K562 (cell line): ENCODE measurements at regions not wholly inside any gene's neighbourhood (a gene's known extent, or its start where the extent isn't known, plus 50 kb on each side); places are given as distances from the start of the nearest gene placed in this dataset.

Experiments
- PYGO2 ChIP-seq: fragments of 450-650 bp; IDR thresholded peaks from 2 replicates; pipeline ENCODE4 v1.6.1; 2016; ENCODE audit warnings: mild to moderate bottlenecking, missing genetic modification characterization, moderate library complexity, missing compliant biosample characterization
- TF ChIP-seq, protein P1 (sequence below): fragments of 450-650 bp; IDR thresholded peaks from 2 replicates; pipeline ENCODE4 v1.6.1; 2016; ENCODE audit warnings: mild to moderate bottlenecking, moderate library complexity

DNA sequence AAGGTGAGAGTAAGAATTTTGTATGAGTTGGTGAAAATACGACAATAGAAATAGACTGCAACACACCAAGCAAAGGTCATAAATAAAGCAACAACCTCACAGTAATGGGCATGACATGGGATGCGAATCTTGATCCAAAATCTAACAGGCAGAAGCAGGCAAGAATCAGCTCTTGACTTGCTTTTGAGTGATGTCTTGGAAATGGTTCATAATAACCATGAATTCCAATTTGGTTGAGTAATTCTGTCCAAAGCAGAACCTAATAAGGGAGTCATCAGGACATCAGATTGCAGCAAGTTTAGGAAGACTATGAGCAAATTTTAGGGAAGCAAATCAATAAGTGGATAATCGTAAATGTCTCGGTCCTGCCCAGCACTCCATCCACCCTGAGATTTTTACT, 224.0 kb upstream of the ISX start (continued):
- TF ChIP-seq, protein P1, sequence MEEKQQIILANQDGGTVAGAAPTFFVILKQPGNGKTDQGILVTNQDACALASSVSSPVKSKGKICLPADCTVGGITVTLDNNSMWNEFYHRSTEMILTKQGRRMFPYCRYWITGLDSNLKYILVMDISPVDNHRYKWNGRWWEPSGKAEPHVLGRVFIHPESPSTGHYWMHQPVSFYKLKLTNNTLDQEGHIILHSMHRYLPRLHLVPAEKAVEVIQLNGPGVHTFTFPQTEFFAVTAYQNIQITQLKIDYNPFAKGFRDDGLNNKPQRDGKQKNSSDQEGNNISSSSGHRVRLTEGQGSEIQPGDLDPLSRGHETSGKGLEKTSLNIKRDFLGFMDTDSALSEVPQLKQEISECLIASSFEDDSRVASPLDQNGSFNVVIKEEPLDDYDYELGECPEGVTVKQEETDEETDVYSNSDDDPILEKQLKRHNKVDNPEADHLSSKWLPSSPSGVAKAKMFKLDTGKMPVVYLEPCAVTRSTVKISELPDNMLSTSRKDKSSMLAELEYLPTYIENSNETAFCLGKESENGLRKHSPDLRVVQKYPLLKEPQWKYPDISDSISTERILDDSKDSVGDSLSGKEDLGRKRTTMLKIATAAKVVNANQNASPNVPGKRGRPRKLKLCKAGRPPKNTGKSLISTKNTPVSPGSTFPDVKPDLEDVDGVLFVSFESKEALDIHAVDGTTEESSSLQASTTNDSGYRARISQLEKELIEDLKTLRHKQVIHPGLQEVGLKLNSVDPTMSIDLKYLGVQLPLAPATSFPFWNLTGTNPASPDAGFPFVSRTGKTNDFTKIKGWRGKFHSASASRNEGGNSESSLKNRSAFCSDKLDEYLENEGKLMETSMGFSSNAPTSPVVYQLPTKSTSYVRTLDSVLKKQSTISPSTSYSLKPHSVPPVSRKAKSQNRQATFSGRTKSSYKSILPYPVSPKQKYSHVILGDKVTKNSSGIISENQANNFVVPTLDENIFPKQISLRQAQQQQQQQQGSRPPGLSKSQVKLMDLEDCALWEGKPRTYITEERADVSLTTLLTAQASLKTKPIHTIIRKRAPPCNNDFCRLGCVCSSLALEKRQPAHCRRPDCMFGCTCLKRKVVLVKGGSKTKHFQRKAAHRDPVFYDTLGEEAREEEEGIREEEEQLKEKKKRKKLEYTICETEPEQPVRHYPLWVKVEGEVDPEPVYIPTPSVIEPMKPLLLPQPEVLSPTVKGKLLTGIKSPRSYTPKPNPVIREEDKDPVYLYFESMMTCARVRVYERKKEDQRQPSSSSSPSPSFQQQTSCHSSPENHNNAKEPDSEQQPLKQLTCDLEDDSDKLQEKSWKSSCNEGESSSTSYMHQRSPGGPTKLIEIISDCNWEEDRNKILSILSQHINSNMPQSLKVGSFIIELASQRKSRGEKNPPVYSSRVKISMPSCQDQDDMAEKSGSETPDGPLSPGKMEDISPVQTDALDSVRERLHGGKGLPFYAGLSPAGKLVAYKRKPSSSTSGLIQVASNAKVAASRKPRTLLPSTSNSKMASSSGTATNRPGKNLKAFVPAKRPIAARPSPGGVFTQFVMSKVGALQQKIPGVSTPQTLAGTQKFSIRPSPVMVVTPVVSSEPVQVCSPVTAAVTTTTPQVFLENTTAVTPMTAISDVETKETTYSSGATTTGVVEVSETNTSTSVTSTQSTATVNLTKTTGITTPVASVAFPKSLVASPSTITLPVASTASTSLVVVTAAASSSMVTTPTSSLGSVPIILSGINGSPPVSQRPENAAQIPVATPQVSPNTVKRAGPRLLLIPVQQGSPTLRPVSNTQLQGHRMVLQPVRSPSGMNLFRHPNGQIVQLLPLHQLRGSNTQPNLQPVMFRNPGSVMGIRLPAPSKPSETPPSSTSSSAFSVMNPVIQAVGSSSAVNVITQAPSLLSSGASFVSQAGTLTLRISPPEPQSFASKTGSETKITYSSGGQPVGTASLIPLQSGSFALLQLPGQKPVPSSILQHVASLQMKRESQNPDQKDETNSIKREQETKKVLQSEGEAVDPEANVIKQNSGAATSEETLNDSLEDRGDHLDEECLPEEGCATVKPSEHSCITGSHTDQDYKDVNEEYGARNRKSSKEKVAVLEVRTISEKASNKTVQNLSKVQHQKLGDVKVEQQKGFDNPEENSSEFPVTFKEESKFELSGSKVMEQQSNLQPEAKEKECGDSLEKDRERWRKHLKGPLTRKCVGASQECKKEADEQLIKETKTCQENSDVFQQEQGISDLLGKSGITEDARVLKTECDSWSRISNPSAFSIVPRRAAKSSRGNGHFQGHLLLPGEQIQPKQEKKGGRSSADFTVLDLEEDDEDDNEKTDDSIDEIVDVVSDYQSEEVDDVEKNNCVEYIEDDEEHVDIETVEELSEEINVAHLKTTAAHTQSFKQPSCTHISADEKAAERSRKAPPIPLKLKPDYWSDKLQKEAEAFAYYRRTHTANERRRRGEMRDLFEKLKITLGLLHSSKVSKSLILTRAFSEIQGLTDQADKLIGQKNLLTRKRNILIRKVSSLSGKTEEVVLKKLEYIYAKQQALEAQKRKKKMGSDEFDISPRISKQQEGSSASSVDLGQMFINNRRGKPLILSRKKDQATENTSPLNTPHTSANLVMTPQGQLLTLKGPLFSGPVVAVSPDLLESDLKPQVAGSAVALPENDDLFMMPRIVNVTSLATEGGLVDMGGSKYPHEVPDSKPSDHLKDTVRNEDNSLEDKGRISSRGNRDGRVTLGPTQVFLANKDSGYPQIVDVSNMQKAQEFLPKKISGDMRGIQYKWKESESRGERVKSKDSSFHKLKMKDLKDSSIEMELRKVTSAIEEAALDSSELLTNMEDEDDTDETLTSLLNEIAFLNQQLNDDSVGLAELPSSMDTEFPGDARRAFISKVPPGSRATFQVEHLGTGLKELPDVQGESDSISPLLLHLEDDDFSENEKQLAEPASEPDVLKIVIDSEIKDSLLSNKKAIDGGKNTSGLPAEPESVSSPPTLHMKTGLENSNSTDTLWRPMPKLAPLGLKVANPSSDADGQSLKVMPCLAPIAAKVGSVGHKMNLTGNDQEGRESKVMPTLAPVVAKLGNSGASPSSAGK: no peak
- TF ChIP-seq PYGO2: no peak
